OCI-LY3 (cell line): ENCODE measurements at regions not wholly inside any gene's neighbourhood (a gene's known extent, or its start where the extent isn't known, plus 50 kb on each side); places are given as distances from the start of the nearest gene placed in this dataset.

Source experiments
- H2AFZ ChIP-seq: fragments of 200-600, 300-600 bp; shearing (Covaris generic); 2 replicates; pipeline ENCODE4 v1.6.0; 2014; ENCODE audit warnings: antibody characterized with exemption, low read depth, low read length
- H3K27ac ChIP-seq: fragments of 200-600, 300-600 bp; sonication (generic); 2 replicates; pipeline ENCODE4 v1.5.1; 2014; ENCODE audit warnings: mild to moderate bottlenecking, low read length, moderate library complexity, mixed read lengths
- H3K27me3 ChIP-seq: fragments of 200-600, 300-600 bp; sonication (generic); 2 replicates; pipeline ENCODE4 v1.6.1; 2014; ENCODE audit warnings: low read depth, low read length, mixed read lengths
- H3K36me3 ChIP-seq: fragments of 200-600, 300-600 bp; sonication (generic); replicated peaks from 2 replicates; pipeline ENCODE3; 2014; ENCODE audit warnings: low read depth, low read length, mixed read lengths
- H3K4me1 ChIP-seq: fragments of 300-600, 200-600 bp; sonication (generic); 2 replicates; pipeline ENCODE4 v1.6.1; 2014; ENCODE audit warnings: low read length, mixed read lengths
- H3K4me2 ChIP-seq: fragments of 200-600, 300-600 bp; sonication (generic); 2 replicates; pipeline ENCODE4 v1.6.1; 2014; ENCODE audit warnings: low read length, mixed read lengths
- H3K4me3 ChIP-seq: fragments of 300-600, 200-600 bp; sonication (generic); 2 replicates; pipeline ENCODE4 v1.5.1; 2014; ENCODE audit warnings: antibody characterized with exemption, mild to moderate bottlenecking, low read length, moderate library complexity
- H3K79me2 ChIP-seq: fragments of 300-600, 200-600 bp; shearing (Covaris generic); 2 replicates; pipeline ENCODE4 v1.6.1; 2014; ENCODE audit warnings: mild to moderate bottlenecking, low read length, mixed read lengths
- H3K9ac ChIP-seq: fragments of 300-600, 200-600 bp; shearing (Covaris generic); 2 replicates; pipeline ENCODE4 v1.6.0; 2014; ENCODE audit warnings: mild to moderate bottlenecking, low read length, moderate library complexity
- H3K9me3 ChIP-seq: fragments of 200-600, 300-600 bp; shearing (Covaris generic); 2 replicates; pipeline ENCODE4 v1.6.1; 2014; ENCODE audit warnings: low read length, mixed read lengths; ENCODE audit not compliant: insufficient read depth
- H4K20me1 ChIP-seq: fragments of 200-600, 300-600 bp; sonication (generic); 2 replicates; pipeline ENCODE4 v1.6.1; 2016; ENCODE audit warnings: low read length, mixed read lengths; ENCODE audit not compliant: insufficient read depth
- EZH2phosphoT487 ChIP-seq: fragments of 200-600 bp; shearing (Covaris generic); IDR thresholded peaks from 2 replicates; pipeline ENCODE4 v1.6.1; 2018; ENCODE audit warnings: antibody characterized with exemption, mixed run types, low read depth
- TF ChIP-seq, protein P1 (sequence below): fragments of 200-600, 300-600 bp; sonication (generic); IDR thresholded peaks from 2 replicates; pipeline ENCODE4 v1.5.1; 2014; ENCODE audit warnings: antibody characterized with exemption, low read length, low read depth

DNA sequence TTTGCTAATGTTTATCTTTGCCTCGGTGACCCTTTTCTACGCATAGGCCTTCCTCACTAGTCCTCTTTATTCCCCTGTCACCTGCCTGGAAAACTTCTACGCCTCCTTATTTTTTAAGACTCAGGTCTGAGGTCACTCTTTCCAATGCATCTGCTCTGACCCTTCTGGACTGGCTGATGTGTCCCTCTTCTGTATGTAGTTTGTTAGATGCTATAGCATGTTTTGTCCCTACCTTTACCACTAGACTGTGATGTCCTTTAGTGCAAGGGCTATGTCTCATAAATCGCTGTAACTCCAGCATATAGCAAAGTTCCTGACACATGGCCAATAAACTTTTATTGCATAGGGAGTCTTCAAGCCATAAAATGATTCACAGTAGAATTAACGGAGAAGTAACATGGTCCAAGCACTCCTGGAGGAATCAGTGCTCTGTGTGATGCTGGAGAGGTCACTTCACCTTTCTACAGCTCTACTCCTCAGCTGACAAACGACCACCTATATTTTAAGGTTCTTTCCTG is 872.5 kb upstream of the SLIT2 start:
- no peak overlapping the region for H3K4me2 ChIP-seq
- H2AFZ ChIP-seq: no peak overlapping the region

DNA sequence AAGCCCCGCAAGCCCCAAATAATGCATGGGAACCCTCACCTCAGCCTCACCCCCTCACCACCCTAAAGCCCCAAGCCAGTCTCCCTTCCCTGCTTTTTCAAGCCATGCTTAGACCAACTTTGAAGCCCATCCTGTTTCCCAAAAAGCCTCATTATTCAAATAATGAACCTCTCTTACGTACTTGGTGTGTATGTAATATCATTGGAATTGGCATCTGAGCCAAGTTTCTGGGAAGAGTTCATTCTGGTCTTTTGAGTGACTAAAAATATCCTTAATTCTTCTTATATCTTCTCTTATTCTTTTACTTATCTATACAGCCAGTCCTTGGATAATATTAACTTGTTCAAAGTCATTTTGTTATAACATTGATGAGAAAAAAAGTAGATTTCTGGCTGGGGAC is 875.8 kb upstream of the SLIT2 start:
- Histone ChIP-seq H3K9ac (no peak overlapping the region), H4K20me1 (no peaks in the 10 kb centered on the region), H3K27ac (no peak overlapping the region), H3K9me3 (no peaks in the 10 kb centered on the region), H3K36me3 (no peaks in the 10 kb centered on the region), H3K4me2 (no peak overlapping the region), H3K79me2 (no peaks in the 10 kb centered on the region), H2AFZ (no peak overlapping the region), H3K4me3 (no peak overlapping the region), H3K4me1 (no peaks in the 10 kb centered on the region), H3K27me3 (no peaks in the 10 kb centered on the region)
- TF ChIP-seq, protein P1, sequence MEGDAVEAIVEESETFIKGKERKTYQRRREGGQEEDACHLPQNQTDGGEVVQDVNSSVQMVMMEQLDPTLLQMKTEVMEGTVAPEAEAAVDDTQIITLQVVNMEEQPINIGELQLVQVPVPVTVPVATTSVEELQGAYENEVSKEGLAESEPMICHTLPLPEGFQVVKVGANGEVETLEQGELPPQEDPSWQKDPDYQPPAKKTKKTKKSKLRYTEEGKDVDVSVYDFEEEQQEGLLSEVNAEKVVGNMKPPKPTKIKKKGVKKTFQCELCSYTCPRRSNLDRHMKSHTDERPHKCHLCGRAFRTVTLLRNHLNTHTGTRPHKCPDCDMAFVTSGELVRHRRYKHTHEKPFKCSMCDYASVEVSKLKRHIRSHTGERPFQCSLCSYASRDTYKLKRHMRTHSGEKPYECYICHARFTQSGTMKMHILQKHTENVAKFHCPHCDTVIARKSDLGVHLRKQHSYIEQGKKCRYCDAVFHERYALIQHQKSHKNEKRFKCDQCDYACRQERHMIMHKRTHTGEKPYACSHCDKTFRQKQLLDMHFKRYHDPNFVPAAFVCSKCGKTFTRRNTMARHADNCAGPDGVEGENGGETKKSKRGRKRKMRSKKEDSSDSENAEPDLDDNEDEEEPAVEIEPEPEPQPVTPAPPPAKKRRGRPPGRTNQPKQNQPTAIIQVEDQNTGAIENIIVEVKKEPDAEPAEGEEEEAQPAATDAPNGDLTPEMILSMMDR: no peak
- no peak for TF ChIP-seq EZH2phosphoT487

More for the DNA sequence above, 872.5 kb upstream of the SLIT2 start:
- Histone ChIP-seq H3K79me2 (no peaks in the 10 kb centered on the region), H3K9ac (no peak overlapping the region), H3K4me3 (no peak overlapping the region), H3K27ac (no peak overlapping the region), H3K9me3 (no peaks in the 10 kb centered on the region), H4K20me1 (no peaks in the 10 kb centered on the region), H3K27me3 (no peaks in the 10 kb centered on the region), H3K4me1 (no peaks in the 10 kb centered on the region), H3K36me3 (no peaks in the 10 kb centered on the region)
- TF ChIP-seq, protein P1: no peak
- TF ChIP-seq EZH2phosphoT487: no peak

DNA sequence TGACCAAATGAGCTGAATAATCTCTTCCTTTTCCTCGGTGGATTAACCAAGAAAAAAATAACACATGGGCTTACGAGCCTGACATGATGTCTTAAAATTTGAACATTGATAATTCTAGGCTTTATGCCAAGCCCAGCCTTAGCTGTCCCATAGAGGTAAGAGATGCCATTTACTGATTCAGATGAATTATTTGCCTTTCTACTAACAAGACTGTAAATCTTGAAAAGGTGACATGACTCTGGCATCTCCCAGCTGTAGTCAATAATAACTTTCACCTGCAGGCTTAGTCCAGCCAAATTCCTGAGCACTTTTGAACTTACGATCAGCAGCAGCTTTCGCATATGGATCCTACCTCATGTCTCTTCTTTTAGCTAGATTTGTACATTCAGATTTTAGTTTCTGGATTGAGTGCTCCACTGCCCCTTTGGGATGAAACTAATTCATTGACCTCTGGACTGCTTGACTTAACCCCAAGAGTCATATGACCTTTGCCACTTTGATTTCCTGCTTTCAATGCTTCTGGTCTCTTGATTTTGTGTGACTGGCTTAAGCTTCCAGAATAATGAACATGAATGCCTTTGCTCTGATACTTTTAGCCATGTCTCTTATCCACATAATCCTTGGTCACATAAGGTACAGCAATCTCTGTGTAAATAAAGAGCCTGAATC is 876.4 kb upstream of the SLIT2 start:
- H3K79me2 ChIP-seq: no peaks in the 10 kb centered on the region
- no peaks in the 10 kb centered on the region for H3K4me1 ChIP-seq
- H3K4me3 ChIP-seq: no peak overlapping the region
- H3K4me2 ChIP-seq: no peak overlapping the region
- no peaks in the 10 kb centered on the region for H3K36me3 ChIP-seq
- H3K27me3 ChIP-seq: no peaks in the 10 kb centered on the region
- no peak overlapping the region for H2AFZ ChIP-seq
- H3K9ac ChIP-seq: no peak overlapping the region
- H4K20me1 ChIP-seq: no peaks in the 10 kb centered on the region
- TF ChIP-seq EZH2phosphoT487: no peak
- TF ChIP-seq, protein P1: no peak
- no peaks in the 10 kb centered on the region for H3K9me3 ChIP-seq
- no peak overlapping the region for H3K27ac ChIP-seq

DNA sequence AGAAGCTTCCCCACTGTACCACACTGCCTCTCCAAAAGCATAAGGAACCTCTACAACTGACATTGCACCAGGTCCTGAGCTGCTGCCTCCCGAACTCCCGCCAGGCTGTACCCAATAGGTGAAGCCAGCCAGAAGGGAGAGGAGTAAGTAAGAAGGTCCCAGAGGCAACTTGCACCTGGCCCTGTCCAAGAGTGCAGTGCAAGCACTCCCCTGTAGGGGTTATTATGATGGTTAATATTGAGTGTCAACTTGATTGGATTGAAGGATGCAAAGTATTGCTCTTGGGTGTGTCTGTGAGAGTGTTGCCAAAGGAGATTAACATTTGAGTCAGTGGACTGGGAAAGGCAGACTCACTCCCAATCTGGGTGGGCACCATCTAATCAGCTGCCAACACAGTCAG is 879.3 kb upstream of the SLIT2 start:
- H3K36me3 ChIP-seq: no peaks in the 10 kb centered on the region
- H3K9ac ChIP-seq: no peak overlapping the region
- TF ChIP-seq, protein P1: no peak
- no peak for TF ChIP-seq EZH2phosphoT487
- no peak overlapping the region for H3K4me3 ChIP-seq
- H3K79me2 ChIP-seq: no peaks in the 10 kb centered on the region
- no peak overlapping the region for H3K4me2 ChIP-seq
- no peaks in the 10 kb centered on the region for H3K4me1 ChIP-seq
- no peaks in the 10 kb centered on the region for H3K9me3 ChIP-seq
- no peak overlapping the region for H2AFZ ChIP-seq
- no peak overlapping the region for H3K27ac ChIP-seq
- H3K27me3 ChIP-seq: no peaks in the 10 kb centered on the region
- no peaks in the 10 kb centered on the region for H4K20me1 ChIP-seq
